CD14-positive monocyte (primary cell): ENCODE measurements at regions not wholly inside any gene's neighbourhood (a gene's known extent, or its start where the extent isn't known, plus 50 kb on each side); places are given as distances from the start of the nearest gene placed in this dataset.

Source experiments
- DNase-seq, 3 donors: peaks; one replicate each; pipeline ENCODE4 v3.0.0-alpha.2; 2011 to 2022
- H2AFZ ChIP-seq: 2 replicates; pipeline ENCODE4 v1.6.0; 2012; ENCODE audit warnings: mild to moderate bottlenecking, low read depth, low read length, inconsistent platforms; ENCODE audit not compliant: insufficient read depth, poor library complexity, severe bottlenecking
- H3K27ac ChIP-seq, 2 donors: 1 replicate in 1 of 2; 2 replicates in 1 of 2; pipeline ENCODE4 v1.5.1; 2012 to 2013; ENCODE audit warnings: low read length in 2 of 2, control low read depth in 1 of 2, inconsistent platforms in 1 of 2, low read depth in 1 of 2, mild to moderate bottlenecking in 1 of 2
- H3K27me3 ChIP-seq, 2 donors: one replicate each; pipeline versions ENCODE4 v1.6.0 to v1.6.1; 2011 to 2013; ENCODE audit warnings: low read length in 2 of 2; ENCODE audit not compliant: control insufficient read depth in 2 of 2, insufficient read depth in 2 of 2
- H3K36me3 ChIP-seq, 2 donors: replicated peaks in 1 of 2; 1 replicate in 1 of 2; 2 replicates in 1 of 2; pipeline versions ENCODE4 v1.5.1 to v1.6.1; 2012 to 2013; ENCODE audit warnings: low read length in 2 of 2, control low read depth in 1 of 2, inconsistent platforms in 1 of 2, mild to moderate bottlenecking in 1 of 2; ENCODE audit not compliant: insufficient read depth in 2 of 2, control insufficient read depth in 1 of 2
- H3K4me1 ChIP-seq, 2 donors: 1 replicate in 1 of 2; 2 replicates in 1 of 2; pipeline versions ENCODE4 v1.5.1 to v1.6.1; 2012 to 2013; ENCODE audit warnings: low read length in 2 of 2, control low read depth in 1 of 2, inconsistent platforms in 1 of 2, mild to moderate bottlenecking in 1 of 2, moderate library complexity in 1 of 2; ENCODE audit not compliant: insufficient read depth in 2 of 2, control insufficient read depth in 1 of 2
- H3K4me2 ChIP-seq: replicated peaks from 2 replicates; pipeline ENCODE3; 2012; ENCODE audit warnings: low read length, moderate library complexity, mild to moderate bottlenecking; ENCODE audit not compliant: poor library complexity, severe bottlenecking; ENCODE audit errors: extremely low read depth
- H3K4me3 ChIP-seq, 3 experiments: fragments of 200-600 bp in 1 of 3; sonication (generic) in 1 of 3; replicated peaks in 1 of 3; 1 replicate in 2 of 3; 2 replicates in 1 of 3; pipeline ENCODE4 v1.5.1; 2011 to 2013; ENCODE audit warnings: low read length in 3 of 3, mild to moderate bottlenecking in 3 of 3, control low read depth in 2 of 3, low read depth in 2 of 3, inconsistent platforms in 1 of 3, moderate library complexity in 1 of 3
- H3K79me2 ChIP-seq: 2 replicates; pipeline ENCODE4 v1.6.0; 2012; ENCODE audit warnings: mild to moderate bottlenecking, control low read depth, inconsistent platforms, low read length, moderate library complexity; ENCODE audit not compliant: insufficient read depth
- H3K9ac ChIP-seq: 2 replicates; pipeline ENCODE4 v1.6.0; 2017; ENCODE audit warnings: low read length, mild to moderate bottlenecking; ENCODE audit not compliant: insufficient read depth, poor library complexity, severe bottlenecking
- H3K9me3 ChIP-seq, 2 donors: replicated peaks in 1 of 2; 1 replicate in 1 of 2; 2 replicates in 1 of 2; pipeline versions ENCODE4 v1.5.1 to v1.6.1; 2012 to 2013; ENCODE audit warnings: low read length in 2 of 2, control low read depth in 1 of 2; ENCODE audit not compliant: control insufficient read depth in 1 of 2, insufficient read depth in 1 of 2
- H4K20me1 ChIP-seq: 2 replicates; pipeline ENCODE4 v1.6.0; 2012; ENCODE audit warnings: mild to moderate bottlenecking, low read length, control low read depth, moderate library complexity; ENCODE audit not compliant: insufficient read depth
- H3K27ac Mint-ChIP-seq, 7 donors: one replicate each; pipeline ENCODE4 v1.8.0; 2020; ENCODE audit warnings: mild to moderate bottlenecking in 7 of 7, mixed read lengths in 7 of 7, moderate library complexity in 6 of 7, inconsistent platforms in 2 of 7
- H3K27me3 Mint-ChIP-seq, 3 donors: one replicate each; pipeline ENCODE4 v1.8.0; 2021 to 2022; ENCODE audit warnings: low read depth in 3 of 3, mild to moderate bottlenecking in 3 of 3, mixed read lengths in 3 of 3, moderate library complexity in 3 of 3, inconsistent platforms in 1 of 3
- H3K36me3 Mint-ChIP-seq, 2 donors: one replicate each; pipeline ENCODE4 v1.8.0; 2020; ENCODE audit warnings: mixed read lengths in 2 of 2, inconsistent platforms in 1 of 2, mild to moderate bottlenecking in 1 of 2
- H3K4me1 Mint-ChIP-seq: one replicate; pipeline ENCODE4 v1.8.0; 2020; ENCODE audit warnings: mild to moderate bottlenecking, mixed read lengths
- H3K4me3 Mint-ChIP-seq, 2 donors: one replicate each; pipeline ENCODE4 v1.8.0; 2020; ENCODE audit warnings: mild to moderate bottlenecking in 2 of 2, mixed read lengths in 2 of 2, moderate library complexity in 1 of 2
- H3K9me3 Mint-ChIP-seq, 7 donors: one replicate each; pipeline ENCODE4 v1.8.0; 2020 to 2022; ENCODE audit warnings: mixed read lengths in 7 of 7, mild to moderate bottlenecking in 6 of 7, moderate library complexity in 6 of 7, inconsistent platforms in 2 of 7
- WGBS: methylation state at CpG from one replicate; pipeline ENCODE4 v1.1.5; 2013; ENCODE audit warnings: missing lambda C conversion rate; ENCODE audit not compliant: insufficient coverage; 5-methylcytosine and 5-hydroxymethylcytosine counted together
- intact Hi-C, 2 donors: fragments of 100-400 bp; cut with micrococcal nuclease; formaldehyde crosslinking; loops; one replicate each; pipeline versions ENCODE4 v1.15.0 to v1.15.1; 2023
- TF ChIP-seq, protein P1 (sequence below): fragments of 200-600 bp; IDR thresholded peaks from one replicate; pipeline ENCODE4 v1.8.0; 2022; ENCODE audit warnings: antibody characterized with exemption, mild to moderate bottlenecking

DNA sequence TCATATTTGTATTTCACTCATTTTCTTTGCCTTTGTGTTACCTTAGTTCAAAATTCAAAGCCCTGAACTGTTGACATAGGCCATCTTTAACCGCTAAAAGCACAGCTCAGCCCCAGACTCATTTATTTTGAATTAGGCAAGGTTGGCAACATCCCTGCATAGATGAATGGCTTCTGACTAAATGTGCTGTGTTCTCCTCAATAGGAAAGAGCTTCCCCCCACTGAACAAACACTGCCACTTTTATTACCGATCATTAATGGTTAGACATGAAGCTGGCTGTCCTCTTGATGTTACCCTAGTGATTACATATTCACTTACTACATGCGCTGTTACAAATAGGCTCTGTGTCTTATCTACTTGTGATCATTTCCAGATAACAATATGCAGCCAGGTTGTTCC, 170.7 kb downstream of the ADCYAP1 start:
- H3K27me3 ChIP-seq, result no peaks in the 10 kb centered on the region
- H4K20me1 ChIP-seq, result no peaks in the 10 kb centered on the region
- intact Hi-C loops, result no loop called here
- H3K9ac ChIP-seq, result no peak overlapping the region
- H3K4me1 Mint-ChIP-seq, result no peaks in the 10 kb centered on the region
- H3K9me3 Mint-ChIP-seq, result peaks cover 0 to 3% (median 0%) of the 10 kb centered on the region in 7 donors
- H2AFZ ChIP-seq, result no peak overlapping the region
- no peaks in the 10 kb centered on the region for H3K79me2 ChIP-seq
- no peaks in the 10 kb centered on the region for H3K36me3 ChIP-seq
- DNase-seq, result no peak
- H3K27me3 Mint-ChIP-seq, result no peaks in the 10 kb centered on the region
- H3K27ac Mint-ChIP-seq, result no peak overlapping the region
- no peaks in the 10 kb centered on the region for H3K9me3 ChIP-seq
- no peak overlapping the region for H3K4me3 Mint-ChIP-seq
- H3K36me3 Mint-ChIP-seq, result no peaks in the 10 kb centered on the region
- no peak overlapping the region for H3K4me3 ChIP-seq
- TF ChIP-seq, protein P1, sequence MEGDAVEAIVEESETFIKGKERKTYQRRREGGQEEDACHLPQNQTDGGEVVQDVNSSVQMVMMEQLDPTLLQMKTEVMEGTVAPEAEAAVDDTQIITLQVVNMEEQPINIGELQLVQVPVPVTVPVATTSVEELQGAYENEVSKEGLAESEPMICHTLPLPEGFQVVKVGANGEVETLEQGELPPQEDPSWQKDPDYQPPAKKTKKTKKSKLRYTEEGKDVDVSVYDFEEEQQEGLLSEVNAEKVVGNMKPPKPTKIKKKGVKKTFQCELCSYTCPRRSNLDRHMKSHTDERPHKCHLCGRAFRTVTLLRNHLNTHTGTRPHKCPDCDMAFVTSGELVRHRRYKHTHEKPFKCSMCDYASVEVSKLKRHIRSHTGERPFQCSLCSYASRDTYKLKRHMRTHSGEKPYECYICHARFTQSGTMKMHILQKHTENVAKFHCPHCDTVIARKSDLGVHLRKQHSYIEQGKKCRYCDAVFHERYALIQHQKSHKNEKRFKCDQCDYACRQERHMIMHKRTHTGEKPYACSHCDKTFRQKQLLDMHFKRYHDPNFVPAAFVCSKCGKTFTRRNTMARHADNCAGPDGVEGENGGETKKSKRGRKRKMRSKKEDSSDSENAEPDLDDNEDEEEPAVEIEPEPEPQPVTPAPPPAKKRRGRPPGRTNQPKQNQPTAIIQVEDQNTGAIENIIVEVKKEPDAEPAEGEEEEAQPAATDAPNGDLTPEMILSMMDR, result no peak
- H3K4me1 ChIP-seq, result no peaks in the 10 kb centered on the region
- no peak overlapping the region for H3K4me2 ChIP-seq
- no peak overlapping the region for H3K27ac ChIP-seq
- no CpG with 5 or more reads among the region's 3 CpGs for WGBS

DNA sequence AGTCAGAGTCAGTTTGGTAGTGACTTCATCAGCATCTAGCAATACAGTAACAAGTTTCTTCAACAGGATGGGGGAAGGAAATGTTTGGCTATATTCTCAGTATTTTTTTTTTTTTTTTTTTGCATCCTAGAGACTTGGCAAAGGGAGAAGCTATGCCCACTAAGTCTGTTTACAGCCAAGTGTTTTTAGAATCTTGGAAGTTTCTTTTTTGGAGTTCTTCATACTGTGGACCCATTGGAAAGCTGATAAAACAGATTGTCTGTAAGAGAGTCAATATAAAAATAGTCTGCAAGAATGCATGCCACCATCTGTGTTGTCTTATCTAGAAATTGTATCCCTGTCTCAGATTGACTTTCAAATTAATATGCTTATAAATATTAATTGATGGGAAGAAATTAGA, 171.2 kb downstream of the ADCYAP1 start:
- no peak overlapping the region for H3K4me3 Mint-ChIP-seq
- no peak overlapping the region for H2AFZ ChIP-seq
- TF ChIP-seq, protein P1, result no peak
- no peaks in the 10 kb centered on the region for H3K9me3 ChIP-seq
- H3K27me3 Mint-ChIP-seq, result no peaks in the 10 kb centered on the region
- H3K36me3 Mint-ChIP-seq, result no peaks in the 10 kb centered on the region
- H3K36me3 ChIP-seq, result no peaks in the 10 kb centered on the region
- DNase-seq, result no peak
- no peaks in the 10 kb centered on the region for H3K79me2 ChIP-seq
- no peaks in the 10 kb centered on the region for H3K4me1 Mint-ChIP-seq
- H3K27me3 ChIP-seq, result no peaks in the 10 kb centered on the region
- H3K9me3 Mint-ChIP-seq, result peaks cover 0 to 3% (median 0%) of the 10 kb centered on the region in 7 donors
- no peak overlapping the region for H3K4me3 ChIP-seq
- H3K27ac ChIP-seq, result no peak overlapping the region
- no peak overlapping the region for H3K9ac ChIP-seq
- intact Hi-C loops, result no loop called here
- no peak overlapping the region for H3K4me2 ChIP-seq
- no peaks in the 10 kb centered on the region for H3K4me1 ChIP-seq
- no peaks in the 10 kb centered on the region for H4K20me1 ChIP-seq
- H3K27ac Mint-ChIP-seq, result no peak overlapping the region
